ENCODE measurements at regions not wholly inside any gene's neighbourhood (a gene's known extent, or its start where the extent isn't known, plus 50 kb on each side); places are given as distances from the start of the nearest gene placed in this dataset.
"Not testable (repeated sequence)": the region's sequence is repeated elsewhere in the genome, so short reads cannot be mapped to it uniquely, and the experiment has no call there.

DNA sequence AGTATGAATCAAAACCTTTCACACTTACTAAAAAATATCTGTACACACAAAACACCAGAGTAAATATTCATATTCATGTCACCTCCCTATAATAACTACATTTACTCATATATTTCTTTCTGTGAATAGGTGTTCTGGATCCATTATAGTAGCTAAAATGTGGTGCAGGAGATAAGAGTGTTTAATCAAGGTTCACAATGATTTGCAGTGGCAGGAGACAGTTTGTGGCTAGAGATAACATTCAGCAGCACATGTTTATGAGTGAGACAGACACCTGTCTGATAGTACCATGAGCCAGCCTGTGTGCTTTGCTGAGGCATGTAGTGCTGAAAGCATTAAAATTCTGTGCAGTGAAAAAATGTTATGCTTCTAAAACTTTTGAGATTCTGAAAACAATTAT lies 410.3 kb downstream of the SRGAP2C start:
- Histone ChIP-seq H3K4me1 (ENCODE audit: control insufficient read depth, extremely low read depth, insufficient read depth, low read length) (no peaks in the 10 kb centered on the region), H3K4me3 (ENCODE audit: control insufficient read depth in 2 of 3, extremely low read depth in 1 of 3, insufficient read depth in 2 of 3, low read depth in 1 of 3, low read length in 3 of 3) (no peak overlapping the region), H3K27me3 (ENCODE audit: control insufficient read depth, extremely low read depth, insufficient read depth, low read length) (no peaks in the 10 kb centered on the region), H3K79me2 (ENCODE audit: control insufficient read depth, insufficient read depth, low read length) (no peaks in the 10 kb centered on the region), H3K9ac (ENCODE audit: control insufficient read depth, extremely low read depth, insufficient read depth, low read length) (no peak overlapping the region), H2AFZ (ENCODE audit: control insufficient read depth, low read length) (no peak overlapping the region), H3K36me3 (ENCODE audit: control insufficient read depth in 2 of 2, extremely low read depth in 1 of 2, insufficient read depth in 2 of 2, low read length in 2 of 2) (no peaks in the 10 kb centered on the region), H3K9me1 (ENCODE audit: control insufficient read depth, extremely low read depth, insufficient read depth, low read length) (no peaks in the 10 kb centered on the region), H4K20me1 (ENCODE audit: control insufficient read depth, extremely low read depth, insufficient read depth, low read length) (no peaks in the 10 kb centered on the region), H3K9me3 (ENCODE audit: control insufficient read depth, low read depth, low read length) (no peaks in the 10 kb centered on the region), H3K4me2 (ENCODE audit: control insufficient read depth, extremely low read depth, insufficient read depth, low read depth, low read length) (no peak overlapping the region), H3K27ac (ENCODE audit: control insufficient read depth, insufficient read depth, low read length) (no peak overlapping the region)
- DNase-seq (ENCODE audit: low read depth, low spot score), result no peak
- dilution Hi-C loops (cut with MboI; ENCODE audit: extremely low pct_ligation_motif_present, low sequenced_read_pairs), result no loop called here
- peak; percentile 20 for FAIRE-seq
- TF ChIP-seq, protein P1, sequence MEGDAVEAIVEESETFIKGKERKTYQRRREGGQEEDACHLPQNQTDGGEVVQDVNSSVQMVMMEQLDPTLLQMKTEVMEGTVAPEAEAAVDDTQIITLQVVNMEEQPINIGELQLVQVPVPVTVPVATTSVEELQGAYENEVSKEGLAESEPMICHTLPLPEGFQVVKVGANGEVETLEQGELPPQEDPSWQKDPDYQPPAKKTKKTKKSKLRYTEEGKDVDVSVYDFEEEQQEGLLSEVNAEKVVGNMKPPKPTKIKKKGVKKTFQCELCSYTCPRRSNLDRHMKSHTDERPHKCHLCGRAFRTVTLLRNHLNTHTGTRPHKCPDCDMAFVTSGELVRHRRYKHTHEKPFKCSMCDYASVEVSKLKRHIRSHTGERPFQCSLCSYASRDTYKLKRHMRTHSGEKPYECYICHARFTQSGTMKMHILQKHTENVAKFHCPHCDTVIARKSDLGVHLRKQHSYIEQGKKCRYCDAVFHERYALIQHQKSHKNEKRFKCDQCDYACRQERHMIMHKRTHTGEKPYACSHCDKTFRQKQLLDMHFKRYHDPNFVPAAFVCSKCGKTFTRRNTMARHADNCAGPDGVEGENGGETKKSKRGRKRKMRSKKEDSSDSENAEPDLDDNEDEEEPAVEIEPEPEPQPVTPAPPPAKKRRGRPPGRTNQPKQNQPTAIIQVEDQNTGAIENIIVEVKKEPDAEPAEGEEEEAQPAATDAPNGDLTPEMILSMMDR (optimal IDR thresholded peaks at IDR 0.05 in 1 of 3, IDR thresholded peaks at IDR 0.05 in 1 of 3, conservative IDR thresholded peaks at IDR 0.05 in 1 of 3; ENCODE audit: extremely low read depth in 1 of 3, insufficient read depth in 2 of 3, low read length in 3 of 3), result no peak
- no peak for TF ChIP-seq EZH2 (IDR thresholded peaks at IDR 0.05; ENCODE audit: low read length)

DNA sequence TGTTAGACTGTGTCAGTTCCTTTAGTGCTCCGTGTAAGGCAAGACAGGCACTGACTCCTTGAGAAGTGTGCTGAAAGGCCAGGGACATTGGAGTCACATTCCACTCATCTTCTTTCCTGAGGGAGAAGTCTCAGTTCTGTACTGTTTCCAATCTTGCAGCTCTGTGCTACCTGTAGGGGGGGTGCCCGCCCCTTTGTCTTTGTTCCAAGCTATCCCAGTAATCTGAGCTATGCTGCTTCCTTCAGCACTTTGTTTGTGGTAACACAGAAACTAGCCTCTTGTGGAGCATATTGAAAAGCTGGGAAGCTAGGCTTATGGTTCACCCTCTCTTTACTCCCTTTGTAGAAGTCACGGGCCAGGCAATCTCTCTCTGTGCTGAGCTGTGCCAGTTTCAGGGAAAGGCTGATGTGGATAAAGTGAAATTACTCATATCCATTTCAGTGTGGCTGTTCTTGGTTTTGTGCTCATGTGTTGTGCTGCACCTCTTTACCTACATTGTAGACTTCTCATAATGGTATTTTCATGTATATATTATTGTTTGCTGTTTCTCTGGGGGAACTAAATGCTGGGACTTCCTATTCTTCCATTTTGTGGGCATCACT lies 420.2 kb downstream of the SRGAP2C start:
- H2AFZ ChIP-seq (ENCODE audit: control insufficient read depth, low read length); FAIRE-seq: not testable (repeated sequence)

DNA sequence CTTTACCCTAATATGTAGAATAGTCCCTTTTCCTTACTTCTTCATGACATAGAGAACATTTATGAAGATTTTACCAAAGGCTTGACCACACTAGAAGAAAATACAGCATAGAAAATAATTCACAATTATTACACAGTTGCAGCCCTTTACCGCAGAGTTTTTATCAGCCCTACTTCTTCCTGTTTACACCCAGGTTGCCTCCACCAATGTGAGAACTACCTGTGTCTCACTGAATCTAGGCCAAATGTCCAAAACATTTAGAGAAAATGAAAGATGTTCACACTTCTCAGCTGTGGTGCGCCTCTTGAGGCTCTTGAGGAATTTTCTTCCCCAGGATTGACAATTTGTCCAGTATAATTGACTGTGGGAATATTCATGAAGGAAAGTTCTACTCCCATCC lies 422.7 kb downstream of the SRGAP2C start:
- FAIRE-seq, result not testable (repeated sequence)

More for the DNA sequence above, 420.2 kb downstream of the SRGAP2C start:
- H3K79me2 ChIP-seq (ENCODE audit: control insufficient read depth, insufficient read depth, low read length); H4K20me1 ChIP-seq (ENCODE audit: control insufficient read depth, extremely low read depth, insufficient read depth, low read length); H3K27ac ChIP-seq (ENCODE audit: control insufficient read depth, insufficient read depth, low read length); H3K4me3 ChIP-seq (ENCODE audit: control insufficient read depth in 2 of 3, extremely low read depth in 1 of 3, insufficient read depth in 2 of 3, low read depth in 1 of 3, low read length in 3 of 3); H3K27me3 ChIP-seq (ENCODE audit: control insufficient read depth, extremely low read depth, insufficient read depth, low read length); H3K36me3 ChIP-seq (ENCODE audit: control insufficient read depth in 2 of 2, extremely low read depth in 1 of 2, insufficient read depth in 2 of 2, low read length in 2 of 2); H3K4me1 ChIP-seq (ENCODE audit: control insufficient read depth, extremely low read depth, insufficient read depth, low read length); dilution Hi-C loops (cut with MboI; ENCODE audit: extremely low pct_ligation_motif_present, low sequenced_read_pairs); H3K9me1 ChIP-seq (ENCODE audit: control insufficient read depth, extremely low read depth, insufficient read depth, low read length); H3K4me2 ChIP-seq (ENCODE audit: control insufficient read depth, extremely low read depth, insufficient read depth, low read depth, low read length); DNase-seq (ENCODE audit: low read depth, low spot score); H3K9ac ChIP-seq (ENCODE audit: control insufficient read depth, extremely low read depth, insufficient read depth, low read length); H3K9me3 ChIP-seq (ENCODE audit: control insufficient read depth, low read depth, low read length): not testable (repeated sequence)

More for the DNA sequence above, 422.7 kb downstream of the SRGAP2C start:
- H2AFZ ChIP-seq (ENCODE audit: control insufficient read depth, low read length); H3K9me1 ChIP-seq (ENCODE audit: control insufficient read depth, extremely low read depth, insufficient read depth, low read length); H3K4me1 ChIP-seq (ENCODE audit: control insufficient read depth, extremely low read depth, insufficient read depth, low read length); H3K9me3 ChIP-seq (ENCODE audit: control insufficient read depth, low read depth, low read length); H3K4me2 ChIP-seq (ENCODE audit: control insufficient read depth, extremely low read depth, insufficient read depth, low read depth, low read length); H3K79me2 ChIP-seq (ENCODE audit: control insufficient read depth, insufficient read depth, low read length); H4K20me1 ChIP-seq (ENCODE audit: control insufficient read depth, extremely low read depth, insufficient read depth, low read length); H3K27ac ChIP-seq (ENCODE audit: control insufficient read depth, insufficient read depth, low read length); H3K27me3 ChIP-seq (ENCODE audit: control insufficient read depth, extremely low read depth, insufficient read depth, low read length); DNase-seq (ENCODE audit: low read depth, low spot score); H3K9ac ChIP-seq (ENCODE audit: control insufficient read depth, extremely low read depth, insufficient read depth, low read length); H3K36me3 ChIP-seq (ENCODE audit: control insufficient read depth in 2 of 2, extremely low read depth in 1 of 2, insufficient read depth in 2 of 2, low read length in 2 of 2); H3K4me3 ChIP-seq (ENCODE audit: control insufficient read depth in 2 of 3, extremely low read depth in 1 of 3, insufficient read depth in 2 of 3, low read depth in 1 of 3, low read length in 3 of 3); dilution Hi-C loops (cut with MboI; ENCODE audit: extremely low pct_ligation_motif_present, low sequenced_read_pairs): not testable (repeated sequence)
